H1 (cell line): ENCODE measurements at regions not wholly inside any gene's neighbourhood (a gene's known extent, or its start where the extent isn't known, plus 50 kb on each side); places are given as distances from the start of the nearest gene placed in this dataset.

Experiments used
- BCL11A ChIP-seq, 2 experiments: IDR thresholded peaks; one replicate each; pipeline ENCODE4 v1.6.1; 2011; ENCODE audit warnings: low read depth in 2 of 2, low read length in 2 of 2, mild to moderate bottlenecking in 2 of 2

- TF ChIP-seq BCL11A (IDR thresholded peaks at IDR 0.05; ENCODE audit: low read depth in 2 of 2, low read length in 2 of 2), result no peak
Observed at GRCh38 chr5:67998709-67999261, 216.8 kb upstream of the PIK3R1 start (continued).
